22Rv1 (cell line): ENCODE measurements at regions not wholly inside any gene's neighbourhood (a gene's known extent, or its start where the extent isn't known, plus 50 kb on each side); places are given as distances from the start of the nearest gene placed in this dataset.

Experiments used
- H3K27ac ChIP-seq: fragments of 450-650 bp; 2 replicates; pipeline ENCODE4 v1.5.1; 2017
- CTCF ChIP-seq: fragments of 450-650 bp; IDR thresholded peaks from 2 replicates; pipeline ENCODE4 v1.5.1; 2017; ENCODE audit warnings: mild to moderate bottlenecking
- ZFX ChIP-seq: fragments of 450-650 bp; IDR thresholded peaks from 2 replicates; pipeline ENCODE4 v1.6.1; 2017; ENCODE audit warnings: antibody characterized with exemption, borderline replicate concordance

GRCh38 chrX:25663701-25664100 lies 474.4 kb upstream of the MAGEB18 start:
- no peak overlapping the region for H3K27ac ChIP-seq
- no peak for TF ChIP-seq ZFX
- TF ChIP-seq CTCF, result no peak

GRCh38 chrX:25665431-25665830 lies 472.7 kb upstream of the MAGEB18 start:
- no peak overlapping the region for H3K27ac ChIP-seq
- TF ChIP-seq CTCF (no peak), ZFX (no peak)

GRCh38 chrX:25667681-25668080 lies 470.5 kb upstream of the MAGEB18 start:
- no peak for TF ChIP-seq ZFX
- TF ChIP-seq CTCF, result no peak
- no peak overlapping the region for H3K27ac ChIP-seq

GRCh38 chrX:25674776-25675175 lies 463.4 kb upstream of the MAGEB18 start:
- H3K27ac ChIP-seq, result no peak overlapping the region

GRCh38 chrX:25701876-25702275 lies 436.3 kb upstream of the MAGEB18 start:
- TF ChIP-seq CTCF (no peak), ZFX (no peak)
- H3K27ac ChIP-seq, result no peak overlapping the region

More at GRCh38 chrX:25674776-25675175, 463.4 kb upstream of the MAGEB18 start:
- TF ChIP-seq ZFX, result no peak
- TF ChIP-seq CTCF, result no peak

- no peak overlapping the region for H3K27ac ChIP-seq
- TF ChIP-seq CTCF, result no peak
- TF ChIP-seq ZFX, result no peak
Observed at GRCh38 chrX:25717122-25717521, 421.0 kb upstream of the MAGEB18 start.

GRCh38 chrX:25721564-25721963 lies 416.6 kb upstream of the MAGEB18 start:
- H3K27ac ChIP-seq, result no peak overlapping the region
- no peak for TF ChIP-seq ZFX
- peak; percentile 75 for TF ChIP-seq CTCF
